C4-2B (cell line): ENCODE measurements at regions not wholly inside any gene's neighbourhood (a gene's known extent, or its start where the extent isn't known, plus 50 kb on each side); places are given as distances from the start of the nearest gene placed in this dataset.

ENCODE experiments used
- H3K27ac ChIP-seq: fragments of 450-650 bp; 2 replicates; pipeline ENCODE4 v1.5.1; 2017
- ZFX ChIP-seq: fragments of 450-650 bp; IDR thresholded peaks from 2 replicates; pipeline ENCODE4 v1.6.1; 2017
- TF ChIP-seq, protein P1 (sequence below): fragments of 450-650 bp; conservative IDR thresholded peaks from 2 replicates; pipeline ENCODE4 v1.5.1; 2017; ENCODE audit warnings: mild to moderate bottlenecking

DNA sequence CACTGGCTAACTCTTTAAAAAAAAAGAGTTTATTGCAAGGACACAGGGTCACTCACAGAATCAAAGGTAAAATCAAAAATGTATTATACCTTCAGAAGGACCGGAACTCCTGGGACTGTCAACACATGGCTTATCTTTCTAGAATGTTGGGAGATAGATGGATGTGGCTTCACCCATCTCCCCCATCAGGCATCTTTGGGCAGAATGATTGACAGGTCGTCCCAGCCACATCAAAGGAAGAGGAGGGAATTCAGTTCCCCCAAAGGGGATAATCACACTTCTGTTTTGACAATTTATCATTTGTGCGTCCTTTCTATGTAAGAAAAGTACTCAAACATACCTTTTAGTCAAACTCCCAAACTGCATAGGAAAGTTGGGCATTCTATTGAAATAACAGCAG lies 228.6 kb upstream of the CDH5 start:
- H3K27ac ChIP-seq: no peak overlapping the region
- TF ChIP-seq, protein P1, sequence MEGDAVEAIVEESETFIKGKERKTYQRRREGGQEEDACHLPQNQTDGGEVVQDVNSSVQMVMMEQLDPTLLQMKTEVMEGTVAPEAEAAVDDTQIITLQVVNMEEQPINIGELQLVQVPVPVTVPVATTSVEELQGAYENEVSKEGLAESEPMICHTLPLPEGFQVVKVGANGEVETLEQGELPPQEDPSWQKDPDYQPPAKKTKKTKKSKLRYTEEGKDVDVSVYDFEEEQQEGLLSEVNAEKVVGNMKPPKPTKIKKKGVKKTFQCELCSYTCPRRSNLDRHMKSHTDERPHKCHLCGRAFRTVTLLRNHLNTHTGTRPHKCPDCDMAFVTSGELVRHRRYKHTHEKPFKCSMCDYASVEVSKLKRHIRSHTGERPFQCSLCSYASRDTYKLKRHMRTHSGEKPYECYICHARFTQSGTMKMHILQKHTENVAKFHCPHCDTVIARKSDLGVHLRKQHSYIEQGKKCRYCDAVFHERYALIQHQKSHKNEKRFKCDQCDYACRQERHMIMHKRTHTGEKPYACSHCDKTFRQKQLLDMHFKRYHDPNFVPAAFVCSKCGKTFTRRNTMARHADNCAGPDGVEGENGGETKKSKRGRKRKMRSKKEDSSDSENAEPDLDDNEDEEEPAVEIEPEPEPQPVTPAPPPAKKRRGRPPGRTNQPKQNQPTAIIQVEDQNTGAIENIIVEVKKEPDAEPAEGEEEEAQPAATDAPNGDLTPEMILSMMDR: no peak
- no peak for TF ChIP-seq ZFX

DNA sequence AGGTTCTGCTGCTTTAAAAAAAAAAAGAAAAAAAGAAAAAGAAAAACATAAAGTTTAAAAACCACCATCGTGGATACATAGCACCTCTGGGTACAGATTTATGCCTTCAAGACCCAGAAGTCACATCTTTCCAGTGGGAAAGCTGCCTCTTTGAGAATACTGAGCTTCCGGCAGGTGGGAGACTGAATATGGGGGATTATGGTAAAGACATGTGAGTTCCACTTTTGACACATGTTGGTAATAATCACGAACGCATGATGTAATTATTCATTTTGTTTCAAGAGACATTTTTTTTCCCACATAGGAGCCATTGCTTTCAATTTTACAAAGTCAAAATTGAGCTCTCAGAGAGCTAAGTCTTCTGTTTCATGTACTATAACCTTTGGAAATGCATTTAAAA lies 229.7 kb upstream of the CDH5 start:
- TF ChIP-seq, protein P1: no peak
- TF ChIP-seq ZFX: no peak

DNA sequence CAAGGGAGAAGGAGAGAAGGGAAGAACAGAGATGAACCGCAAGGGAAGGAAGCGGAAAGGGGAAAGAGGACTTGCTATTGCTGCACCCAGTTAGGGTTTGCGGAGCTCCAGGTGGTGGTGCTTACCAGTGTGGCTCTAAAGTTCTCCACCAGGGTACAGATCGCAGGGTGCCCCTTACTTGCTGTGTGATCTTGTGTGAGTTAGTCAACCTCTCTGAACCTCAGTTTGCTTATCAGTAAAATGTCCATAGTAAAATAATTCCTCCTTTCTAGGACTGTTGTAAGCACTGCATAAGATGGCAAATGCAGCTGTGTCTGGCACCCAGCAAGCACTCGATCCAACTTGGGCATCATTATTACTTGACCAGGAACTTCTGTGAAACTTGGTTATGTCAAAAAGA lies 230.7 kb upstream of the CDH5 start:
- H3K27ac ChIP-seq: no peak overlapping the region
- TF ChIP-seq ZFX: no peak
- TF ChIP-seq, protein P1: no peak

More for the DNA sequence above, 229.7 kb upstream of the CDH5 start:
- no peak overlapping the region for H3K27ac ChIP-seq

DNA sequence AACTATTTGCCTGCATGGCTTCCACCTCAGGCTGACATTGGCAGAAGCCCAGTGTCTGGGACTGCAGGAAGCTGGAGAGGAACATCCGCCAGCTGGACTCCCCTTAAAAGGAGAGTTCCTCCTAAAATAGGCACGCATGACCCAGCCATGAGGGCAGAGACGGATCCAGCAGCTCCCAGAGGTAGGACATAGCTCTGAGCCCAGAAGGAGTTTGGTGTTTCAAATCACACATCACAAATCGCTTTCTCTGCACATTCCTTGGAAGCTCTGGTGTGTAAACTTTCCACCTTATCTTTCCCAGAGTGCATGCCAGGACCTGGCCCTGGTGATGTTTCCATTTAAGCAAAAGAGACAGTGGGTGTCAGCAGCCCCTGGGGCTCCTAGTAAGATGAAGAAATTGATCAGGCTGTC lies 231.1 kb upstream of the CDH5 start:
- TF ChIP-seq, protein P1: no peak
- no peak for TF ChIP-seq ZFX
- no peak overlapping the region for H3K27ac ChIP-seq

DNA sequence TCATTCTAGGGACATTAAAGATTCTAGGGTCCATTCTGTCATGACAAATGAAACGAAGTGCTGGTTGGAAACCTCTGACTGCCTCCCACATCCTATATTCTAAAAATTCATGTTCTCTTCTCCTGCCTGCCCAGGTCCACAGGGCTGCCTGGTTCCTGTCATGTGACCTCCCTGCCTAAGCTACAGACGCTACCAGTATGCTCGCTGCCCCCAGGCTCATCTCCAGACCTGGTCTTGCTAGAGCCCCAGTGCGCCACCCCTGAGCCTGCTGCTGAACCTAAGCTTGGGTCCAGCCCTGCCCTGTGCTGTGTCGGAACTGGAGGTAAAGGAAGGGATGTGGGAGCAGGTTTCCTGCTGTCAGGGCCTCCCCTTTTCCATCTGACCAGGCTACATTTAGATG lies 231.6 kb upstream of the CDH5 start:
- H3K27ac ChIP-seq: no peak overlapping the region

DNA sequence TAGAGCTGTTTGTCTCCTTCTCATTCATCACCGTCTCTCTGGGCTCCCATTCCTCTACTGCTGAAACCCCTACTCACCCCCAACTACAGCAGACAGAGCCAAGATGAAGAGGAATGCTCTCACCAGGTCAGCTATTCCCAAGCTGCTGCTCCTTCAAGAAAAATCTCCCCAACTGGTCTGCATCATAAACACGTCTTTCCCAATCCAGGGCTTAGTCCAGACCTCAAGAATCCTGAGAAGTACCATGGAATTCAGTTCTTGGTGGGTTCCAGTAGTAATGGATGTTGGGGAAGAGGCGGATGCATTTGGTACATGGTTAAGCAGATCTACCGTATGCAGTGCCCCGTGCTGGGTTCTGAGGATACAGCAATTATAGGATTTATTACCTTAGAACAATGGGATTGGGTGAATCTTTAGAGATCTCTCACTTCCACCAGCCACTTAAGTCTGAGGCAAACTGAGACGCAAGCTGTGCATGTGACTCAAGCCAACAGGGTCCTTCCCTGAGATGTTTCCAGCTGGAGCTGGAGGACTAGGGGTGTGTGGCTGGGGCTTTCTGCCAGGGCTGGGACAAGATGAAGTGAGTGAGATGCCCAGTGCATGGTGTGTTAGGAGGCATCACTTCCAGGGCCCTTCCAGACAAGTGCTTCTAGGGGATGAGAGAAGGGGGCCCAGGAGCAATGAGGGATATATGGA lies 232.7 kb upstream of the CDH5 start:
- TF ChIP-seq, protein P1: no peak
- no peak overlapping the region for H3K27ac ChIP-seq

More for the DNA sequence above, 231.6 kb upstream of the CDH5 start:
- TF ChIP-seq ZFX: no peak
- TF ChIP-seq, protein P1: no peak

DNA sequence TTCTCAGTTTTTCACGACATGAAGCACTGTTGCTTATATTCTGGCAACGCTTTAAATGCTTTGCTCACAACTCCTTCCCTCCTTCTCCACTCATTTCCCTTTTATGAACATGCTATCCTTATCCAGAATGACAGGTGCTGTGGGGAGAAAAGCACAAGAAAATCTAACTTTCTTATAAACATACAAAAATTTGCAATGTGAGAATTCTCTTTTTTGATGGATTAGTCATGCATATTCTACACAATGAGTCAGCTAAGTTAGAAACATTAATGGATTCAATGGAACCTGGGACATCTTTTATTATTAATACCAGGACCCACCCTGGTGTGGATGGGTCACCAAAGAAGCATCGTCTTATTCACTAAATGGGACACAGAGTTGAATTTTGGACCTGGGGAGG lies 234.6 kb upstream of the CDH5 start:
- H3K27ac ChIP-seq: no peak overlapping the region
- no peak for TF ChIP-seq ZFX
- TF ChIP-seq, protein P1: no peak
